H1 (cell line): ENCODE measurements at regions not wholly inside any gene's neighbourhood (a gene's known extent, or its start where the extent isn't known, plus 50 kb on each side); places are given as distances from the start of the nearest gene placed in this dataset.

Experiments used
- CTCF ChIA-PET: fragments of 300-600 bp; sonication (Branson Sonifier 250); formaldehyde crosslinking; loops from one replicate; lab custom pipeline; 2021; ENCODE audit not compliant: partially characterized antibody; lab: Charles Lee
- POLR2A ChIA-PET: fragments of 300-600 bp; sonication (Branson Sonifier 250); formaldehyde crosslinking; loops from one replicate; lab custom pipeline; 2021; ENCODE audit warnings: inconsistent platforms; ENCODE audit not compliant: partially characterized antibody; lab: Charles Lee
- DNase-seq, 2 experiments: peaks; one replicate each; pipeline versions ENCODE4 v3.0.0 to v3.0.0-alpha.2; 2010 to 2022; ENCODE audit warnings: low spot score in 2 of 2, low read depth in 1 of 2, mixed read lengths in 1 of 2
- FAIRE-seq: peaks from 2 replicates; lab custom pipeline; 2011; peaks lifted over from hg19 to GRCh38; lab: Jason Lieb, UNC
- H2AFZ ChIP-seq: 2 replicates; pipeline ENCODE4 v1.8.1; 2012; ENCODE audit warnings: low read length, inconsistent platforms
- H2AK5ac ChIP-seq: 2 replicates; pipeline ENCODE4 v1.6.1; 2013; ENCODE audit warnings: low read depth, low read length
- H2BK120ac ChIP-seq: replicated peaks from 2 replicates; pipeline ENCODE3; 2013; ENCODE audit warnings: low read depth, low read length, inconsistent platforms
- H2BK12ac ChIP-seq: 2 replicates; pipeline ENCODE4 v1.6.1; 2013; ENCODE audit warnings: low read depth, low read length
- H2BK15ac ChIP-seq: 2 replicates; pipeline ENCODE4 v1.6.1; 2013; ENCODE audit warnings: low read length
- H2BK20ac ChIP-seq: 2 replicates; pipeline ENCODE4 v1.6.1; 2013; ENCODE audit warnings: low read length
- H2BK5ac ChIP-seq: 2 replicates; pipeline ENCODE4 v1.6.1; 2013; ENCODE audit warnings: low read depth, low read length
- H3K14ac ChIP-seq: 2 replicates; pipeline ENCODE4 v1.6.1; 2013; ENCODE audit warnings: inconsistent platforms; ENCODE audit not compliant: insufficient read length
- H3K18ac ChIP-seq: 2 replicates; pipeline ENCODE4 v1.6.1; 2013; ENCODE audit warnings: low read length; ENCODE audit errors: extremely low read depth
- H3K23ac ChIP-seq: 2 replicates; pipeline ENCODE4 v1.6.1; 2013; ENCODE audit warnings: inconsistent platforms; ENCODE audit not compliant: insufficient read length
- H3K23me2 ChIP-seq: 2 replicates; pipeline ENCODE4 v1.6.1; 2013; ENCODE audit warnings: low read depth, low read length
- H3K27ac ChIP-seq: 2 replicates; pipeline ENCODE4 v1.6.1; 2011; ENCODE audit warnings: low read depth, low read length, inconsistent platforms
- H3K27me3 ChIP-seq, 4 experiments: replicated peaks in 1 of 4; 1 replicate in 1 of 4; 2 replicates in 3 of 4; pipeline versions ENCODE4 v1.6.1 to v1.8.1; 2011 to 2013; ENCODE audit warnings: low read length in 3 of 4, mild to moderate bottlenecking in 3 of 4, inconsistent platforms in 2 of 4, mixed read lengths in 2 of 4, moderate library complexity in 1 of 4; ENCODE audit not compliant: control insufficient read depth in 3 of 4, insufficient read depth in 3 of 4; ENCODE audit errors: extremely low read depth in 1 of 4
- H3K36me3 ChIP-seq, 4 experiments: 2 replicates each; pipeline versions ENCODE4 v1.6.1 to v1.8.1; 2011 to 2013; ENCODE audit warnings: mild to moderate bottlenecking in 4 of 4, low read length in 3 of 4, moderate library complexity in 2 of 4, control low read depth in 1 of 4, inconsistent platforms in 1 of 4; ENCODE audit not compliant: insufficient read depth in 4 of 4, control insufficient read depth in 2 of 4
- H3K4ac ChIP-seq: replicated peaks from 2 replicates; pipeline ENCODE3; 2013; ENCODE audit warnings: low read length, low read depth, mixed read lengths, inconsistent platforms; ENCODE audit not compliant: insufficient read length
- H3K4me1 ChIP-seq, 4 experiments: replicated peaks in 1 of 4; 1 replicate in 1 of 4; 2 replicates in 3 of 4; pipeline versions ENCODE4 v1.6.1 to v1.8.1; 2011 to 2013; ENCODE audit warnings: low read length in 3 of 4, inconsistent platforms in 2 of 4, mixed read lengths in 1 of 4; ENCODE audit not compliant: insufficient read depth in 4 of 4, control insufficient read depth in 3 of 4
- H3K4me2 ChIP-seq, 2 experiments: 2 replicates each; pipeline versions ENCODE4 v1.6.1 to v1.8.1; 2011 to 2013; ENCODE audit warnings: low read depth in 2 of 2, low read length in 2 of 2, control low read depth in 1 of 2, inconsistent platforms in 1 of 2, mild to moderate bottlenecking in 1 of 2; ENCODE audit not compliant: insufficient read depth in 1 of 2
- H3K4me3 ChIP-seq, 4 experiments: fragments of 200-600, 300-600 bp in 1 of 4; sonication (generic), shearing (Covaris generic), sonication (Bioruptor Twin) in 1 of 4; 2 replicates each; pipeline versions ENCODE4 v1.5.1 to v1.8.1; 2011 to 2016; ENCODE audit warnings: low read length in 4 of 4, low read depth in 3 of 4, control low read depth in 2 of 4, inconsistent platforms in 2 of 4, mild to moderate bottlenecking in 2 of 4, mixed read lengths in 1 of 4, moderate library complexity in 1 of 4; ENCODE audit not compliant: insufficient read depth in 2 of 4; ENCODE audit errors: extremely low read depth in 1 of 4
- H3K56ac ChIP-seq: replicated peaks from 2 replicates; pipeline ENCODE3; 2013; ENCODE audit warnings: low read depth, mild to moderate bottlenecking, mixed read lengths, low read length, inconsistent platforms; ENCODE audit not compliant: insufficient read length
- H3K79me1 ChIP-seq: 2 replicates; pipeline ENCODE4 v1.6.1; 2013; ENCODE audit warnings: low read depth, low read length, control low read depth
- H3K79me2 ChIP-seq, 2 experiments: 2 replicates each; pipeline versions ENCODE4 v1.6.1 to v1.8.1; 2012 to 2013; ENCODE audit warnings: low read length in 2 of 2, mild to moderate bottlenecking in 2 of 2, inconsistent platforms in 1 of 2; ENCODE audit not compliant: insufficient read depth in 2 of 2, control insufficient read depth in 1 of 2
- H3K9ac ChIP-seq, 4 experiments: replicated peaks in 1 of 4; 1 replicate in 1 of 4; 2 replicates in 3 of 4; pipeline versions ENCODE4 v1.6.1 to v1.8.1; 2011 to 2013; ENCODE audit warnings: low read depth in 3 of 4, low read length in 3 of 4, control low read depth in 2 of 4, mild to moderate bottlenecking in 2 of 4, moderate library complexity in 2 of 4, inconsistent platforms in 1 of 4; ENCODE audit errors: extremely low read depth in 1 of 4
- H3K9me3 ChIP-seq, 2 experiments: 2 replicates each; pipeline versions ENCODE4 v1.6.1 to v1.8.1; 2012 to 2013; ENCODE audit warnings: mild to moderate bottlenecking in 2 of 2, moderate library complexity in 2 of 2, control low read depth in 1 of 2, inconsistent platforms in 1 of 2, low read depth in 1 of 2, low read length in 1 of 2, mixed read lengths in 1 of 2; ENCODE audit not compliant: insufficient read depth in 2 of 2
- H4K20me1 ChIP-seq, 2 experiments: replicated peaks in 1 of 2; 2 replicates each; pipeline versions ENCODE3 to v1.8.1; 2011 to 2013; ENCODE audit warnings: inconsistent platforms in 2 of 2, low read length in 2 of 2, mild to moderate bottlenecking in 1 of 2; ENCODE audit not compliant: insufficient read depth in 2 of 2, control insufficient read depth in 1 of 2
- H4K5ac ChIP-seq: 2 replicates; pipeline ENCODE4 v1.6.1; 2013; ENCODE audit warnings: low read length, low read depth, mixed read lengths, inconsistent platforms; ENCODE audit not compliant: insufficient read length
- H4K8ac ChIP-seq: 2 replicates; pipeline ENCODE4 v1.8.0; 2013; ENCODE audit warnings: mild to moderate bottlenecking, moderate library complexity, low read length, inconsistent platforms; ENCODE audit not compliant: insufficient read depth; ENCODE audit errors: extremely low read depth
- H4K91ac ChIP-seq: replicated peaks from 2 replicates; pipeline ENCODE3; 2013; ENCODE audit warnings: low read length, mixed read lengths, inconsistent platforms; ENCODE audit not compliant: insufficient read length
- EZH2 ChIP-seq: fragments of 200-600 bp; sonication (generic); IDR thresholded peaks from 2 replicates; pipeline ENCODE4 v1.7.1; 2012; ENCODE audit warnings: low read depth, mild to moderate bottlenecking, moderate library complexity, low read length, inconsistent platforms; ENCODE audit not compliant: severe bottlenecking
- RAD21 ChIP-seq, 2 experiments: IDR thresholded peaks in 1 of 2; conservative IDR thresholded peaks in 1 of 2; 2 replicates each; pipeline ENCODE4 v1.6.1; 2011; ENCODE audit warnings: low read depth in 2 of 2, low read length in 2 of 2, improper control_type of control experiment in 1 of 2, inconsistent platforms in 1 of 2, mild to moderate bottlenecking in 1 of 2, moderate library complexity in 1 of 2
- WGBS, 2 experiments: shearing (Covaris generic) in 1 of 2; methylation state at CpG; one replicate each; pipeline versions ENCODE4 v1.1.6 to v1.1.7; 2013 to 2015; ENCODE audit warnings: low lambda C conversion rate in 2 of 2, mixed read lengths in 2 of 2, inconsistent platforms in 1 of 2, low coverage in 1 of 2, missing lambda C conversion rate in 1 of 2; ENCODE audit not compliant: insufficient replicate concordance in 2 of 2, insufficient coverage in 1 of 2, insufficient read length in 1 of 2; ENCODE audit errors: extremely low coverage in 1 of 2, missing lambda C conversion rate in 1 of 2; 5-methylcytosine and 5-hydroxymethylcytosine counted together

DNA sequence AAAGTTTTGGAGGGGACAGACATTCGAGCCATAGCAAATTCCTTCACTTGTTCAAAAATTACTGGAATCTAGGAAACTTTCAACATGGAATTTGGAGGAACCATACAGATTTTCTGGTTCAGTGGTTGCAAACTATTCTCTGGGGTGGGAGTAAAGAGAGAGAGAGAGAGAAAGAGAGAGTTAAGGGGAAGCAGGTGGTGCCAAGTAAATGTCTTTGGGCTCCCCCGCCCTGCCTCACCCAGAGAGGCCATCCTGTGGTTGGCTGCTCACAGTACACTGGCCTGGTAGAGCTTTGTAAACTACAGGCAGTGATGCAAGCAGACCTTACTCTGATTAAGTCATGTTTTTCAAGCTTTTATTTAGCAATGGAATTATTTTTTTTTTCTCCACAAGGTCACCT is 82.6 kb downstream of the ADAMTS15 start:
- FAIRE-seq = no peak
- Histone ChIP-seq H2BK15ac (no peak overlapping the region), H2BK5ac (no peak overlapping the region), H2BK20ac (no peak overlapping the region), H3K9ac (no peak overlapping the region), H3K14ac (no peak overlapping the region), H3K56ac (no peak overlapping the region), H3K4ac (no peak overlapping the region), H3K36me3 (no peaks in the 10 kb centered on the region), H3K79me1 (no peaks in the 10 kb centered on the region), H3K23ac (no peak overlapping the region), H4K20me1 (no peaks in the 10 kb centered on the region), H3K4me3 (no peak overlapping the region), H4K8ac (no peak overlapping the region), H3K4me1 (no peaks in the 10 kb centered on the region; a peak in 2 of 7 replicates), H4K5ac (no peak overlapping the region), H4K91ac (no peak overlapping the region), H3K18ac (no peak overlapping the region), H3K4me2 (no peak overlapping the region), H3K27ac (no peak overlapping the region), H3K27me3 (0 out of 7 replicates have a peak, but pooled peaks cover 0 to 2% (median 0%) of the 10 kb centered on the region in 4 experiments), H3K23me2 (no peaks in the 10 kb centered on the region), H2AFZ (no peak overlapping the region), H2BK12ac (no peak overlapping the region), H3K79me2 (no peaks in the 10 kb centered on the region), H2AK5ac (no peak overlapping the region), H2BK120ac (no peak overlapping the region), H3K9me3 (no peaks in the 10 kb centered on the region)
- 84% methylated on average over 2 of the region's 2 CpGs; no CpG with 5 or more reads in 1 of the 2 experiments for WGBS, 2 experiments
- ChIA-PET POLR2A (interaction anchor here (0.6 kb wide), 1 partner anchor 94 kb away, joined by 3 read pairs; no protein-coding TSS in a partner anchor), CTCF (interaction anchor here (0.5 to 1.3 kb wide), 5 partner anchors 15 to 560 kb away, joined by 3 to 4 read pairs (median 4); no protein-coding TSS in a partner anchor)
- no peak for DNase-seq
- TF ChIP-seq EZH2 = no peak
- TF ChIP-seq RAD21 (IDR thresholded peaks at IDR 0.05 in 1 of 2, conservative IDR thresholded peaks at IDR 0.05 in 1 of 2; ENCODE audit: low read depth in 2 of 2, low read length in 2 of 2) = peak in 1 of 2 experiments; percentile 24; a peak in 2 of 4 replicates
